ENCODE measurements at regions not wholly inside any gene's neighbourhood (a gene's known extent, or its start where the extent isn't known, plus 50 kb on each side); places are given as distances from the start of the nearest gene placed in this dataset.
"Not testable (repeated sequence)": the region's sequence is repeated elsewhere in the genome, so short reads cannot be mapped to it uniquely, and the experiment has no call there.

DNA sequence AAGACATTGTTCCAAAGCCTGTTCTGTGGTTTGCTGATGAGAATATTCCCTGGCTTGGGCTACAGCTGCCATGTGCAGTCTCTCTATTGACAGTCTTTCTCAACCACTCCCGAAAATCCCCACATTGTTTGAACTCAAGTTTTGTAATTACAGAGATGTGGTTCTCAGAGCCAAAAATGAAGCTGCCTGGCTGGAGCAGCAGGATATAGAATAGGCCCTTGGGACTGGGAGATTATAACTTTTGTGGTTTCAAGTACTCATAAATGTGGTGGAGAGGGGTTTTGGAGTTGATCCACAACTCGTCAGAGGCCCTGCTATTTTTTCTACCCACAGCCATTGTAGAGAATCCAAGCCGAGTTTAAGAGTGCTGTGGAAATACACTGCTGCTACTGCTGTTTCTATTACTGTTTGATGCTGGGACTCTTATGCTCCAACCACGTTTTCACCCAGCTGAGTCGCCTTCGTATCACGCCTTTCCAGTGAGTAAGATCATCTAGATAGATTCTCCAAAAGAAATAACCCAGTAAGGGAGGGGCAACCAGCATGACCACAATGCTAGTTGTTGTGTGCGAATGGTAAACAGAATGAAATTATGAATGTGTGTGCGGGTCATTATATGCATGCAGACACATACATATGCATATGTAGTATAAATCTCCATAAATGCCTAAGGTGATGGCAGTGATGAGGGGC, 57.1 kb upstream of the ATXN3L start:
- Histone ChIP-seq H3K36me3 (no peaks in the 10 kb centered on the region), H3K4me2 (peak overlapping the region; percentile 53), H3K27ac (no peak overlapping the region), H3K9me3 (peaks cover 6% of the 10 kb centered on the region; the same call in 1 of the 2 replicates), H4K20me1 (no peaks in the 10 kb centered on the region), H3K9ac (no peak overlapping the region), H3K27me3 (peaks cover 40% of the 10 kb centered on the region), H3K4me1 (peaks cover 29% of the 10 kb centered on the region), H3K4me3 (no peak overlapping the region)
- TF ChIP-seq Cebpa-rat (IDR thresholded peaks at IDR 0.05) = no peak

DNA sequence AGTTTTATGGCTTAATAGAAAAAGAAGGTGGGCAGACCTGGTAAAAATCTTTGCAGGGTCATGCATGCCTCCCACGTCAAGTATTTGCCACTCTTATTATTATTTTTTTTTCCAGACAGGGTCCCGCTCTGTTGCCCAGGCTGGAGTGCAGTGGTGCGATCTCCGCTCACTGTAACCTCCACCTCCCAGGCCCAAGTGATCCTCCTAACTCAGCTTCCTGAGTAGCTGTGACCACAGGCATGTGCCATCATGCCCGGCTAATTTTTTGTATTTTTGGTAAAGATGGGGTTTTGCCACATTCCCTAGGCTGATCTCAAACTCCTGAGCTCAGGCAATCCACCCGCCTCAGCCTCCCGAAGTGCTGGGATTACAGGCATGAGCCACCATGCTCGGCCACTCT, 55.7 kb upstream of the ATXN3L start:
- H3K27ac ChIP-seq, H3K9me3 ChIP-seq, H3K9ac ChIP-seq, H3K36me3 ChIP-seq, H4K20me1 ChIP-seq, H3K4me3 ChIP-seq: not testable (repeated sequence)
- Histone ChIP-seq H3K27me3 (peaks cover 35% of the 10 kb centered on the region), H3K4me1 (peaks cover 29% of the 10 kb centered on the region), H3K4me2 (peak overlapping the region; percentile 53; the same call in 1 of the 2 replicates)

DNA sequence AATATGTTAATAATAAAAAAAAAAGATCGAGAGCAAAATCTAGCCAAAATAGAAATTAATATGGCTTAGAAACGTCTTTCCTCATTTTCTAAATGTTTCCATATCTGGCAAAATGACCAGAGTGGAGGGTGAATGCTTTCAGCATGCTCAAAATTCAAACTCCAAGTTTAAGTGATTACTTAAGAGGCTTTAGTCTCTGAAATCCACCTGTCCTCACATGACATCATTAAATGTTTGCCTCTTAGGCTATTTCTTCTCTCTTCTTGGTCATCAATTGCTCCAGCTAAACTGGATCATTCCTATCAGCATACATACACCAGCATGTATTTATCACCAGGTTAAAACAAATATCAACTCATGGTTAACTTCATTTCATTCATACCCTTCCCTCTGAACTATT, 54.5 kb upstream of the ATXN3L start:
- Histone ChIP-seq H3K4me2 (no peak overlapping the region), H4K20me1 (no peaks in the 10 kb centered on the region), H3K9ac (no peak overlapping the region), H3K4me3 (no peak overlapping the region), H3K9me3 (peaks cover 6% of the 10 kb centered on the region; the same call in 1 of the 2 replicates), H3K27ac (no peak overlapping the region), H3K4me1 (peaks cover 29% of the 10 kb centered on the region), H3K27me3 (peaks cover 39% of the 10 kb centered on the region), H3K36me3 (no peaks in the 10 kb centered on the region)
- no peak for TF ChIP-seq Cebpa-rat (IDR thresholded peaks at IDR 0.05)

DNA sequence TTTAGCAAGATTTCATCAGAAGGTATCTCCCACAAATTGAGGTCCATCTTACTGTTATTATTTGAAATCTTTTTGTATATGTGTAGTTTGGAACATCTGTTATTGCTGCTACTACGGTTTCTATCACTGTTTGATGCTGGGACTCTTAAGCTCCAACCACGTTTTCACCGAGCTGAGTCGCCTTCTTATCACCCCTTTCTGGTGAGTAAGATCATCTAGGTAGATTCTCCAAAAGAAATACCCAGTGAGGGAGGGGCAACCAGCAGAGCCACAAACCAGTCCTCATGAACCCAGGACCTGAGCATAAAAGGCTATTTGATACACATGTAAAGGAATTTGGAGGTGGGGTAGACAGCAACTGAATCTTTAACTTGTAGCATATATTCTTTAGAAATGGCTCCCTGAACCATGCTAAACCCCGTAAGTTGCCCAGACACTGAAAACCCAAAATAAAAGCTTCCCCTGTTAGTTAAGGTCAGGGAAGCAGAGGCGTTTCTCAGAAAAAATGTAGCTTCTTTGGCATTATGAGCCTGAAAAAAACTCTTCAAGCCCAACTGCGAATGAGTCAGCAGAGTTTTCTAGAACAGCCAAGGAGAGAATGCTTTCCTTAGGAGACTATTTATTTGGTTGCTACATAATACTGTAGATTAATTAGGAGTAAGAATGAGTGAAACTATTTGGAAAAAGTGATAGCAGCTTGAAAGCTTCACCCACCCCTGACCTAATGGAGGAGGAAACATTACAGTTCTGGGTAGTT, 53.8 kb upstream of the ATXN3L start:
- H3K4me2 ChIP-seq = no peak overlapping the region
- H3K9ac ChIP-seq = no peak overlapping the region
- peaks cover 29% of the 10 kb centered on the region for H3K4me1 ChIP-seq
- H3K27me3 ChIP-seq = peaks cover 43% of the 10 kb centered on the region
- no peaks in the 10 kb centered on the region for H3K36me3 ChIP-seq
- no peak for TF ChIP-seq Cebpa-rat (IDR thresholded peaks at IDR 0.05)
- peaks cover 3% of the 10 kb centered on the region; the same call in 1 of the 2 replicates for H3K9me3 ChIP-seq
- H4K20me1 ChIP-seq = no peaks in the 10 kb centered on the region
- H3K27ac ChIP-seq = no peak overlapping the region
- H3K4me3 ChIP-seq = no peak overlapping the region

DNA sequence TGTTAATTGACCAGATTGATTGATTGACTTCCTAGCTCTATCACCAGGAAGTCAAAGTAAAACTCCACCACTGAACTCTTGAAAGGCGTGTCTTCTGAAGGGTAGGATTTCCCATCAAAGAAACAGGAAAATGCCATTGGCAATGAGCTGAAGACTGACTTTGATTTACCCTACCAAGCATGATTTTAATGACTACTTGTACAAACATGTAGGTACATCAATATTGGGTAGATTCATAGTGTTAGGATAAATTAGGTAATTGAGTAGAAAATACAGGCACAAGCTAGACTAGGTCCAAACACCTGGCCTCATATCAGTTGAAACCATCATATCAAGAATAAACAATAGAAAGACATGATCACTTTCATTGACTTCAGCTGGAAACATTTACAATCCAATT, 53.2 kb upstream of the ATXN3L start:
- no peak overlapping the region for H3K9ac ChIP-seq
- H3K4me1 ChIP-seq = peaks cover 29% of the 10 kb centered on the region
- H4K20me1 ChIP-seq = no peaks in the 10 kb centered on the region
- no peaks in the 10 kb centered on the region for H3K9me3 ChIP-seq
- H3K27ac ChIP-seq = no peak overlapping the region
- H3K36me3 ChIP-seq = no peaks in the 10 kb centered on the region
- peaks cover 49% of the 10 kb centered on the region for H3K27me3 ChIP-seq
- no peak overlapping the region for H3K4me3 ChIP-seq
- TF ChIP-seq Cebpa-rat (IDR thresholded peaks at IDR 0.05) = no peak
- H3K4me2 ChIP-seq = no peak overlapping the region

DNA sequence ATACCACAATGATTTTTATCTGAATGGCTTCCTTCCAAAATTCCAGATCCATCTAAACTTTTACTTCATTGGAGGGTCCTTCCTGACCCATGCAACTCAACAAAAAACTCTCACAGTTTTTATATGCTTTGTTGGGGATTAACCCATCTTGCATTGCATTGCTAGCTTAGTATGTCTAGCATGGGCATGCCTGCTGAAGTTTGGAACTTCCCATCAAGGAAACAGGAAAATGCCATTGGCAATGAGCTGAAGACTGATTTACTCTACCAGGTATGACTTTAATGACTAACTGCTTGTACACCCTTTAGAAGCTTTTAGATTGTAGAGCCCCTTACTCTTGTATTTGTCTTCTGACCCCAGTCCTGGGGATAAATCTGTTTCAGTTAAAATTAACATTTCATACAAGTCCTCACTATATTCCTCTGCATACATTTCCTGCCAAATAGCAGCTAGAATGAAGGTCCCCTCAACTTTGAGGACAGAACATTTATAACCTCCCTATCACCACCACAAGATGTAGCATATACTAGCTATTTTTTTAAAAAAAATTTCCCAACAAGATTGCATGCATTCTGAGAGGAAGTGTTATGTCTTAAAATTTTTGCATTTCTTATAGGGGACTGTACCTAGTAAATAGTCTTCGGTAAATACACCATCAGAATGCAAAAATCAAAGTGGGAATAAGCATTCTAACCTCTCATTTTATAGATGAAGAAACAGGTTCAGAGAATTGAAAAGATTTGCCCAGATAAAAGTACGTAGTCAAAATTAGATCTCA, 52.5 kb upstream of the ATXN3L start:
- H3K4me2 ChIP-seq = no peak overlapping the region
- peaks cover 49% of the 10 kb centered on the region for H3K27me3 ChIP-seq
- no peaks in the 10 kb centered on the region for H4K20me1 ChIP-seq
- H3K9ac ChIP-seq = no peak overlapping the region
- no peak for TF ChIP-seq Cebpa-rat (IDR thresholded peaks at IDR 0.05)
- H3K4me1 ChIP-seq = peaks cover 23% of the 10 kb centered on the region
- H3K27ac ChIP-seq = no peak overlapping the region
- no peaks in the 10 kb centered on the region for H3K36me3 ChIP-seq
- no peaks in the 10 kb centered on the region for H3K9me3 ChIP-seq
- no peak overlapping the region for H3K4me3 ChIP-seq

DNA sequence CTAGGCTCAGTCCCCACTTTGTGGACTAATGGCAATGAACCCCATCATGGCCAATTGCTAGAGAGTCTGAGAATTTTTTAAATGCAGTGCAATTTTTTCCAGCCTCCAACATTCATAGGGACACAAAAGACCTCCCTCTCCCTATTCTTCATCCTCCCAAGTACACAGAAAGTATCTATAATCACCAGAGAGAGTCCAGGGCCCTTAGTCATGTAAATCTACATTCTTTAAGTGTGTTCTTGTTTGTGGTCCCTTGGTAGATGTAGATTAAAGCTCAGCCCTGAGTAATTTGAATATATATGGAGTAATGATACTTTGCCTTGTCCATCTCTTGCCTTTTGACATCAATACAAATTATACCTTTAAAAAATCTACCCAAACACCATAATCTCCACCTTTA, 51.3 kb upstream of the ATXN3L start:
- Histone ChIP-seq H3K9me3 (no peaks in the 10 kb centered on the region), H3K27me3 (peaks cover 59% of the 10 kb centered on the region), H3K4me2 (no peak overlapping the region), H3K9ac (no peak overlapping the region), H3K4me1 (peaks cover 11% of the 10 kb centered on the region), H3K4me3 (no peak overlapping the region), H4K20me1 (no peaks in the 10 kb centered on the region), H3K36me3 (no peaks in the 10 kb centered on the region), H3K27ac (no peak overlapping the region)
- no peak for TF ChIP-seq Cebpa-rat (IDR thresholded peaks at IDR 0.05)

DNA sequence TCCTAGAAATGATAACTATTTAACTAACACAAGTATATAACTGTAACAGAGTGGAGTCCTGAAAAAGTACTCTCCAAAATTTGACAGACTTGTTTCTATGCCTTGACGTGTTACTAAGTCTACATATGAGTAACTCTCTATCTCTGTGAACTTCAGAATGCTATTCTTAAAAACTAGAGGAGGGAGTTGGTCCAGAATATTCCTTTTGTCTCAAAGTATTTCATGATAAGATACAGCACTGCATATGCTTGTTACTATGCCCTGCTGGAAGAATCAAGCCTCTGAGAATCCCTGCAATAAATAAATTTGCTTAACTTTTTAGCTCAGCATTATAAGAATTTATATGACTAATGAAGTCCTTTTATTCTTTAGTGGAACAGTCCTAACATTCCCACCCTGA, 50.9 kb upstream of the ATXN3L start:
- Histone ChIP-seq H3K4me1 (peaks cover 6% of the 10 kb centered on the region), H3K9ac (no peak overlapping the region), H3K9me3 (no peaks in the 10 kb centered on the region), H4K20me1 (no peaks in the 10 kb centered on the region), H3K4me3 (no peak overlapping the region), H3K36me3 (no peaks in the 10 kb centered on the region), H3K27me3 (peaks cover 62% of the 10 kb centered on the region), H3K4me2 (no peak overlapping the region), H3K27ac (no peak overlapping the region)
- no peak for TF ChIP-seq Cebpa-rat (IDR thresholded peaks at IDR 0.05)

Data from BLaER1 (cell line).